GM12891 (cell line): ENCODE measurements at regions not wholly inside any gene's neighbourhood (a gene's known extent, or its start where the extent isn't known, plus 50 kb on each side); places are given as distances from the start of the nearest gene placed in this dataset.

ENCODE experiments used
- PAX5 ChIP-seq: IDR thresholded peaks from 2 replicates; pipeline ENCODE4 v1.6.1; 2011; ENCODE audit warnings: low read length, moderate library complexity, mild to moderate bottlenecking; ENCODE audit not compliant: insufficient read depth, severe bottlenecking
- POLR2A ChIP-seq: IDR thresholded peaks from 2 replicates; pipeline ENCODE4 v1.6.1; 2011; ENCODE audit warnings: low read depth, low read length, control low read depth
- POLR2AphosphoS5 ChIP-seq: IDR thresholded peaks from 2 replicates; pipeline ENCODE4 v1.6.1; 2011; ENCODE audit warnings: low read depth, low read length, control low read depth
- POU2F2 ChIP-seq: IDR thresholded peaks from 2 replicates; pipeline ENCODE4 v1.6.1; 2011; ENCODE audit warnings: low read depth, mild to moderate bottlenecking, control low read depth, low read length, moderate library complexity
- SPI1 ChIP-seq: IDR thresholded peaks from 2 replicates; pipeline ENCODE4 v1.6.1; 2011; ENCODE audit warnings: low read depth, low read length, control low read depth
- TAF1 ChIP-seq: IDR thresholded peaks from 2 replicates; pipeline ENCODE4 v1.6.1; 2011; ENCODE audit warnings: low read depth, low read length, control low read depth

DNA sequence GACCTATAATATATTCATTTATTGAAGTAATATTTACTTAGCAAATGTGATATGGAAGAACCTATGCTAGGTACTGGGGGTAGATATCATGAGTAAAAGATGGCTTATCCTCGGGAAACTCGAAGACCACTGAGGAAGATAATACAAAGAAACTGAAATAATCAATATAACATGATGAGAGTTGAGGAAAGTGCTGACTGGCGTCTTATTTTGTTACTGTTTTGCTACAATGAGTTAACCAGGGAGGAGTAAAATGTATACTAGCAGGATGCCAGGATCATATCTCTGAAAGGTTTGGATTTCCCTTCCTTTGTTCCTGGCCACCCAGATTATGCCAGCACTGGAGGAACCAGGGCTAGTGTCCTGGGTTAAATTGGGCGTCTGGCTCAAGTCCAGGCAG, 111.7 kb upstream of the SPATS2L start:
- TF ChIP-seq POLR2A (no peak), POLR2AphosphoS5 (no peak), SPI1 (no peak), TAF1 (no peak), PAX5 (no peak), POU2F2 (no peak)
